Endothelial cell of umbilical vein (primary cell): ENCODE measurements at regions not wholly inside any gene's neighbourhood (a gene's known extent, or its start where the extent isn't known, plus 50 kb on each side); places are given as distances from the start of the nearest gene placed in this dataset.

Source experiments
- BruUV-seq: library from RNA; stranded (reverse); fragments of 400-500 nt; replicated peaks from 2 replicates; lab custom pipeline; 2021; lab: Mats Ljungman, UMichigan
- CTCF ChIA-PET: fragments of 300-600, 350-600 bp; sonication (Branson Sonifier 250); formaldehyde crosslinking; loops from one replicate; lab custom pipeline; 2021; ENCODE audit warnings: antibody characterized with exemption, inconsistent platforms; lab: Charles Lee
- POLR2A ChIA-PET: fragments of 300-600, 350-600 bp; sonication (Branson Sonifier 250); formaldehyde crosslinking; loops from one replicate; lab custom pipeline; 2021; ENCODE audit warnings: antibody characterized with exemption, inconsistent platforms; lab: Charles Lee
- DNase-seq: peaks from one replicate; pipeline ENCODE4 v3.0.0-alpha.2; 2011; ENCODE audit warnings: low read depth, low spot score
- FAIRE-seq: peaks from 2 replicates; lab custom pipeline; 2011; peaks lifted over from hg19 to GRCh38; lab: Jason Lieb, UNC
- H2AFZ ChIP-seq: 2 replicates; pipeline ENCODE4 v1.6.0; 2012; ENCODE audit warnings: low read depth, low read length, control low read depth, inconsistent platforms
- H3K27ac ChIP-seq: 2 replicates; pipeline ENCODE4 v1.5.1; 2011; ENCODE audit warnings: low read depth, mild to moderate bottlenecking, control low read depth, low read length, moderate library complexity; ENCODE audit not compliant: insufficient read depth
- H3K27me3 ChIP-seq, 2 experiments: 2 replicates each; pipeline versions ENCODE4 v1.6.0 to v1.6.1; 2011; ENCODE audit warnings: low read length in 2 of 2, mixed read lengths in 1 of 2; ENCODE audit not compliant: control insufficient read depth in 2 of 2, insufficient read depth in 2 of 2
- H3K36me3 ChIP-seq, 2 experiments: 2 replicates in 1 of 2; 3 replicates in 1 of 2; pipeline ENCODE4 v1.5.1; 2011; ENCODE audit warnings: low read length in 2 of 2, mild to moderate bottlenecking in 1 of 2, moderate library complexity in 1 of 2; ENCODE audit not compliant: control insufficient read depth in 2 of 2, insufficient read depth in 2 of 2; ENCODE audit errors: extremely low read depth in 1 of 2
- H3K4me1 ChIP-seq: 3 replicates; pipeline ENCODE4 v1.5.1; 2011; ENCODE audit warnings: mild to moderate bottlenecking, low read length; ENCODE audit not compliant: control insufficient read depth, insufficient read depth; ENCODE audit errors: extremely low read depth
- H3K4me2 ChIP-seq: 2 replicates; pipeline ENCODE4 v1.6.1; 2011; ENCODE audit warnings: low read length, control low read depth, mixed read lengths; ENCODE audit not compliant: insufficient read depth
- H3K4me3 ChIP-seq, 3 experiments: fragments of 200-600 bp in 1 of 3; sonication (generic), shearing (Covaris generic) in 1 of 3; replicated peaks in 1 of 3; 2 replicates each; pipeline ENCODE4 v1.5.1; 2011 to 2016; ENCODE audit warnings: control low read depth in 3 of 3, low read length in 3 of 3, mild to moderate bottlenecking in 2 of 3, inconsistent platforms in 1 of 3, low read depth in 1 of 3, moderate library complexity in 1 of 3; ENCODE audit not compliant: insufficient read depth in 1 of 3
- H3K79me2 ChIP-seq: 2 replicates; pipeline ENCODE4 v1.6.0; 2012; ENCODE audit warnings: low read length, inconsistent platforms; ENCODE audit not compliant: control insufficient read depth, insufficient read depth
- H3K9ac ChIP-seq: replicated peaks from 2 replicates; pipeline ENCODE3; 2011; ENCODE audit warnings: low read length, control low read depth; ENCODE audit not compliant: insufficient read depth; ENCODE audit errors: extremely low read depth
- H3K9me1 ChIP-seq: replicated peaks from 3 replicates; pipeline ENCODE4 v1.6.0; 2011; ENCODE audit warnings: mild to moderate bottlenecking, low read length; ENCODE audit not compliant: control insufficient read depth, insufficient read depth; ENCODE audit errors: extremely low read depth
- H3K9me3 ChIP-seq: replicated peaks from 2 replicates; pipeline ENCODE4 v1.5.1; 2012; ENCODE audit warnings: low read length, inconsistent platforms; ENCODE audit not compliant: control insufficient read depth, insufficient read depth
- H4K20me1 ChIP-seq: replicated peaks from 2 replicates; pipeline ENCODE3; 2011; ENCODE audit warnings: mild to moderate bottlenecking, low read length; ENCODE audit not compliant: control insufficient read depth, insufficient read depth; ENCODE audit errors: extremely low read depth
- CTCF ChIP-seq, 2 donors: IDR thresholded peaks; 1 replicate in 1 of 2; 2 replicates in 1 of 2; pipeline ENCODE4 v1.5.1; 2011; ENCODE audit warnings: low read length in 2 of 2, mild to moderate bottlenecking in 2 of 2, moderate library complexity in 2 of 2, control low read depth in 1 of 2, inconsistent platforms in 1 of 2, low read depth in 1 of 2; ENCODE audit not compliant: insufficient read depth in 1 of 2; ENCODE audit errors: extremely low read depth in 1 of 2
- EZH2 ChIP-seq: IDR thresholded peaks from 2 replicates; pipeline ENCODE4 v1.6.1; 2012; ENCODE audit warnings: borderline replicate concordance, low read depth, mild to moderate bottlenecking, moderate library complexity, low read length, inconsistent platforms; ENCODE audit not compliant: severe bottlenecking
- FOS ChIP-seq: IDR thresholded peaks from 2 replicates; pipeline ENCODE4 v1.6.1; 2011; ENCODE audit warnings: mild to moderate bottlenecking, low read length, moderate library complexity, borderline replicate concordance; ENCODE audit not compliant: insufficient read depth
- GATA2 ChIP-seq: IDR thresholded peaks from 2 replicates; pipeline ENCODE4 v1.7.0; 2011; ENCODE audit warnings: low read depth, mild to moderate bottlenecking, moderate library complexity, mixed read lengths, low read length; ENCODE audit not compliant: insufficient read length, insufficient read depth
- JUN ChIP-seq: IDR thresholded peaks from 2 replicates; pipeline ENCODE4 v1.6.1; 2011; ENCODE audit warnings: borderline replicate concordance, low read depth; ENCODE audit not compliant: insufficient read length, insufficient read depth
- MAX ChIP-seq: IDR thresholded peaks from 2 replicates; pipeline ENCODE4 v1.6.1; 2011; ENCODE audit not compliant: insufficient read depth, insufficient read length
- MYC ChIP-seq: IDR thresholded peaks from one replicate; pipeline ENCODE4 v1.6.1; 2011; ENCODE audit warnings: mild to moderate bottlenecking, low read depth, low read length
- POLR2A ChIP-seq: IDR thresholded peaks from 2 replicates; pipeline ENCODE4 v1.6.1; 2012; ENCODE audit warnings: low read depth, mild to moderate bottlenecking, control low read depth, low read length
- POLR2AphosphoS5 ChIP-seq: IDR thresholded peaks from 2 replicates; pipeline ENCODE4 v1.6.1; 2012; ENCODE audit warnings: low read depth, mild to moderate bottlenecking, control low read depth, low read length, moderate library complexity; ENCODE audit not compliant: insufficient read depth
- dilution Hi-C: fragments of 300-500 bp; cut with MboI; formaldehyde crosslinking; loops from one replicate; pipeline ENCODE4 v1.15.0; 2019; ENCODE audit warnings: low sequenced_read_pairs; ENCODE audit not compliant: extremely low pct_ligation_motif_present
- intact Hi-C: fragments of 100-400 bp; cut with micrococcal nuclease; formaldehyde crosslinking; loops from one replicate; pipeline ENCODE4 v1.10.0; 2022

GRCh38 chr11:15675683-15676082, 561.0 kb downstream of the INSC start:
- no peaks in the 10 kb centered on the region for H3K9me1 ChIP-seq
- intact Hi-C loops = no loop called here
- H3K27ac ChIP-seq = no peak overlapping the region
- FAIRE-seq = no peak
- H3K4me1 ChIP-seq = no peaks in the 10 kb centered on the region
- POLR2A ChIA-PET = no interaction called here
- H3K4me2 ChIP-seq = no peak overlapping the region
- no peaks in the 10 kb centered on the region for H3K27me3 ChIP-seq
- H2AFZ ChIP-seq = no peak overlapping the region
- TF ChIP-seq MAX (no peak), POLR2AphosphoS5 (no peak), CTCF (IDR thresholded peaks at IDR 0.05; ENCODE audit: extremely low read depth in 1 of 2, insufficient read depth in 1 of 2, low read depth in 1 of 2, low read length in 2 of 2) (no peak), MYC (no peak), EZH2 (no peak), POLR2A (no peak), GATA2 (no peak), JUN (no peak), FOS (no peak)
- H3K36me3 ChIP-seq = no peaks in the 10 kb centered on the region
- H3K9ac ChIP-seq = no peak overlapping the region
- no peaks in the 10 kb centered on the region for H3K79me2 ChIP-seq
- no peaks in the 10 kb centered on the region for H3K9me3 ChIP-seq
- dilution Hi-C loops = no loop called here
- DNase-seq = no peak
- CTCF ChIA-PET = no interaction called here
- BruUV-seq = no TSS peak
- no peak overlapping the region for H3K4me3 ChIP-seq
- no peaks in the 10 kb centered on the region for H4K20me1 ChIP-seq
